Caco-2 (cell line): ENCODE measurements at regions not wholly inside any gene's neighbourhood (a gene's known extent, or its start where the extent isn't known, plus 50 kb on each side); places are given as distances from the start of the nearest gene placed in this dataset.

ENCODE experiments used
- BruUV-seq: library from RNA; stranded (reverse); fragments of 400-500 nt; replicated peaks from 2 replicates; lab custom pipeline; 2021; lab: Mats Ljungman, UMichigan
- CTCF ChIA-PET: fragments of 300-600 bp; sonication (Branson Sonifier 250); formaldehyde crosslinking; loops from one replicate; lab custom pipeline; 2022; ENCODE audit warnings: antibody characterized with exemption; lab: Charles Lee
- POLR2A ChIA-PET: fragments of 300-600 bp; sonication (Branson Sonifier 250); formaldehyde crosslinking; loops from one replicate; lab custom pipeline; 2022; ENCODE audit warnings: antibody characterized with exemption; lab: Charles Lee
- DNase-seq, 2 experiments: peaks; one replicate each; pipeline versions ENCODE4 v3.0.0 to v3.0.0-alpha.2; 2020 to 2022
- H3K27me3 ChIP-seq: replicated peaks from 2 replicates; pipeline ENCODE4 v1.6.0; 2011; ENCODE audit warnings: low read length; ENCODE audit not compliant: control insufficient read depth, insufficient read depth
- H3K36me3 ChIP-seq: 2 replicates; pipeline ENCODE4 v1.5.1; 2011; ENCODE audit warnings: low read length; ENCODE audit not compliant: control insufficient read depth, insufficient read depth
- H3K4me1 ChIP-seq: fragments of 250-450 bp; sonication (Bioruptor Pico); 2 replicates; pipeline ENCODE4 v1.5.1; 2020; ENCODE audit warnings: mild to moderate bottlenecking
- H3K4me3 ChIP-seq: 2 replicates; pipeline ENCODE4 v1.5.1; 2011; ENCODE audit warnings: low read depth, mild to moderate bottlenecking, control low read depth, low read length
- H3K9me3 ChIP-seq: fragments of 250-450 bp; sonication (Bioruptor Pico); 2 replicates; pipeline ENCODE4 v1.5.1; 2020; ENCODE audit warnings: mild to moderate bottlenecking, moderate library complexity
- H3K27ac Mint-ChIP-seq: one replicate; pipeline ENCODE4 v1.8.0; 2022; ENCODE audit warnings: mixed read lengths; ENCODE audit not compliant: unreplicated experiment
- H3K27me3 Mint-ChIP-seq: one replicate; pipeline ENCODE4 v1.8.0; 2022; ENCODE audit warnings: mixed read lengths; ENCODE audit not compliant: insufficient read depth, unreplicated experiment
- H3K36me3 Mint-ChIP-seq: one replicate; pipeline ENCODE4 v1.8.0; 2022; ENCODE audit warnings: mild to moderate bottlenecking, mixed read lengths; ENCODE audit not compliant: insufficient read depth, unreplicated experiment
- H3K4me1 Mint-ChIP-seq: one replicate; pipeline ENCODE4 v1.8.0; 2022; ENCODE audit warnings: low read depth, mixed read lengths; ENCODE audit not compliant: unreplicated experiment
- H3K4me3 Mint-ChIP-seq: one replicate; pipeline ENCODE4 v1.8.0; 2022; ENCODE audit warnings: mild to moderate bottlenecking, moderate library complexity, mixed read lengths; ENCODE audit not compliant: unreplicated experiment
- H3K9me3 Mint-ChIP-seq: one replicate; pipeline ENCODE4 v1.8.0; 2022; ENCODE audit warnings: mixed read lengths; ENCODE audit not compliant: unreplicated experiment
- intact Hi-C: fragments of 100-400 bp; cut with micrococcal nuclease; formaldehyde crosslinking; loops from one replicate; pipeline ENCODE4 v1.10.0; 2022; ENCODE audit not compliant: unreplicated experiment
- TF ChIP-seq, protein P1 (sequence below), 2 experiments: fragments of 200-600 bp in 1 of 2; IDR thresholded peaks; 1 replicate in 1 of 2; 2 replicates in 1 of 2; pipeline versions ENCODE4 v1.5.1 to v1.8.0; 2011 to 2022; ENCODE audit warnings: antibody characterized with exemption in 1 of 2, control low read depth in 1 of 2, inconsistent platforms in 1 of 2, low read depth in 1 of 2, low read length in 1 of 2, mild to moderate bottlenecking in 1 of 2, moderate library complexity in 1 of 2; ENCODE audit not compliant: insufficient read depth in 1 of 2, severe bottlenecking in 1 of 2, unreplicated experiment in 1 of 2

- H3K4me3 Mint-ChIP-seq, result no peak overlapping the region
- peaks cover 89% of the 10 kb centered on the region for H3K36me3 Mint-ChIP-seq
- H3K4me1 Mint-ChIP-seq, result no peaks in the 10 kb centered on the region
- TF ChIP-seq, protein P1, sequence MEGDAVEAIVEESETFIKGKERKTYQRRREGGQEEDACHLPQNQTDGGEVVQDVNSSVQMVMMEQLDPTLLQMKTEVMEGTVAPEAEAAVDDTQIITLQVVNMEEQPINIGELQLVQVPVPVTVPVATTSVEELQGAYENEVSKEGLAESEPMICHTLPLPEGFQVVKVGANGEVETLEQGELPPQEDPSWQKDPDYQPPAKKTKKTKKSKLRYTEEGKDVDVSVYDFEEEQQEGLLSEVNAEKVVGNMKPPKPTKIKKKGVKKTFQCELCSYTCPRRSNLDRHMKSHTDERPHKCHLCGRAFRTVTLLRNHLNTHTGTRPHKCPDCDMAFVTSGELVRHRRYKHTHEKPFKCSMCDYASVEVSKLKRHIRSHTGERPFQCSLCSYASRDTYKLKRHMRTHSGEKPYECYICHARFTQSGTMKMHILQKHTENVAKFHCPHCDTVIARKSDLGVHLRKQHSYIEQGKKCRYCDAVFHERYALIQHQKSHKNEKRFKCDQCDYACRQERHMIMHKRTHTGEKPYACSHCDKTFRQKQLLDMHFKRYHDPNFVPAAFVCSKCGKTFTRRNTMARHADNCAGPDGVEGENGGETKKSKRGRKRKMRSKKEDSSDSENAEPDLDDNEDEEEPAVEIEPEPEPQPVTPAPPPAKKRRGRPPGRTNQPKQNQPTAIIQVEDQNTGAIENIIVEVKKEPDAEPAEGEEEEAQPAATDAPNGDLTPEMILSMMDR (IDR thresholded peaks at IDR 0.05; ENCODE audit: insufficient read depth in 1 of 2, low read depth in 1 of 2, low read length in 1 of 2, severe bottlenecking in 1 of 2, unreplicated experiment in 1 of 2), result no peak
- no peaks in the 10 kb centered on the region for H3K9me3 Mint-ChIP-seq
- intact Hi-C loops, result no loop called here
- H3K27ac Mint-ChIP-seq, result no peak overlapping the region
- Histone ChIP-seq H3K4me3 (no peak overlapping the region), H3K4me1 (no peaks in the 10 kb centered on the region), H3K27me3 (no peaks in the 10 kb centered on the region), H3K9me3 (no peaks in the 10 kb centered on the region), H3K36me3 (peaks cover 5% of the 10 kb centered on the region)
- no peaks in the 10 kb centered on the region for H3K27me3 Mint-ChIP-seq
- ChIA-PET CTCF (no interaction called here), POLR2A (no interaction called here)
- BruUV-seq, result no TSS peak
- DNase-seq, result no peak
Observed at GRCh38 chr15:62769604-62770003, 272.9 kb upstream of the TPM1 start.

DNA sequence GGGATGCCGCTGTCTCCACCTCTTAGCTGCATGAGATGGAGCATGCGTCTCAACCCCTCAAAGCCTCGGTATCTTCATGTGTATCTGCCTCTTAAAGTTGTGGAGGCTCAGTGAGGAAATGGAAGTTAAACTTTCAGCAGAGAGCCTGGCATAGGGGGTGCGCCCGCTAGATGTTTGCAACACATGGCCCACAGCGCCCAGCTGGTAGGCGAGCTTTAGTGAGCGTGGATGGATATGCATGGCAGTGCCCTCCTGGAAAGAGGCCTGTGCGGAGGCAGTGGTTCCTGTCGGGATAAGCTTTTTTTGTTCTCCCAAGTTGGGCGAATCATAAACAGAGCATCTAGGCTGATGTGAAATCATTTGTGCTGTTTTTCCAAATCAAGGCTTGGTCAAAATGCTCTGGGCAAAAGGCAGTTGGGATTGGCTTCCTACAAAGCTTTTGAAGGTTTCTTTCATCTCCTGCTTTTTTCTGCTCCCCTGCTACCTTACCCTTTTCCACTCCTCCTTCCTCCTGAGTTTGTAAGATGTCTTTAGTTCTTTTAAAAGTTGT, 272.4 kb upstream of the TPM1 start:
- Mint-ChIP-seq H3K4me1 (no peaks in the 10 kb centered on the region), H3K36me3 (peaks cover 89% of the 10 kb centered on the region), H3K9me3 (no peaks in the 10 kb centered on the region), H3K27me3 (no peaks in the 10 kb centered on the region), H3K4me3 (no peak overlapping the region), H3K27ac (no peak overlapping the region)
- BruUV-seq, result no TSS peak
- no peak overlapping the region for H3K4me3 ChIP-seq
- H3K9me3 ChIP-seq, result no peaks in the 10 kb centered on the region
- peaks cover 5% of the 10 kb centered on the region for H3K36me3 ChIP-seq
- ChIA-PET POLR2A (no interaction called here), CTCF (no interaction called here)
- no peaks in the 10 kb centered on the region for H3K27me3 ChIP-seq
- DNase-seq, result no peak
- TF ChIP-seq, protein P1 (IDR thresholded peaks at IDR 0.05; ENCODE audit: insufficient read depth in 1 of 2, low read depth in 1 of 2, low read length in 1 of 2, severe bottlenecking in 1 of 2, unreplicated experiment in 1 of 2), result no peak
- no peaks in the 10 kb centered on the region for H3K4me1 ChIP-seq
- intact Hi-C loops, result no loop called here

GRCh38 chr15:62770752-62771151, 271.8 kb upstream of the TPM1 start:
- no peak overlapping the region for H3K4me3 Mint-ChIP-seq
- H3K27me3 ChIP-seq, result no peaks in the 10 kb centered on the region
- H3K4me1 ChIP-seq, result no peaks in the 10 kb centered on the region
- peaks cover 85% of the 10 kb centered on the region for H3K36me3 Mint-ChIP-seq
- H3K4me1 Mint-ChIP-seq, result no peaks in the 10 kb centered on the region
- no peaks in the 10 kb centered on the region for H3K9me3 Mint-ChIP-seq
- intact Hi-C loops, result no loop called here
- ChIA-PET CTCF (no interaction called here), POLR2A (no interaction called here)
- no peaks in the 10 kb centered on the region for H3K27me3 Mint-ChIP-seq
- H3K27ac Mint-ChIP-seq, result no peak overlapping the region
- BruUV-seq, result no TSS peak
- no peak for DNase-seq
- H3K9me3 ChIP-seq, result no peaks in the 10 kb centered on the region
- H3K4me3 ChIP-seq, result no peak overlapping the region
- TF ChIP-seq, protein P1 (IDR thresholded peaks at IDR 0.05; ENCODE audit: insufficient read depth in 1 of 2, low read depth in 1 of 2, low read length in 1 of 2, severe bottlenecking in 1 of 2, unreplicated experiment in 1 of 2), result no peak
- peaks cover 5% of the 10 kb centered on the region for H3K36me3 ChIP-seq
